ENCODE measurements at regions not wholly inside any gene's neighbourhood (a gene's known extent, or its start where the extent isn't known, plus 50 kb on each side); places are given as distances from the start of the nearest gene placed in this dataset.
A peak's percentile ranks its signal among the peaks of the same experiment; 100 is the strongest.

GRCh38 chr7:123292227-123292626 is 92.5 kb upstream of the SLC13A1 start:
- no peak for DNase-seq
- H3K27ac Mint-ChIP-seq = no peak overlapping the region
- H3K4me3 ChIP-seq (ENCODE audit: low read length) = no peak overlapping the region
- no peaks in the 10 kb centered on the region for H3K36me3 Mint-ChIP-seq (ENCODE audit: low read depth)
- no peaks in the 10 kb centered on the region for H3K4me1 Mint-ChIP-seq
- no peaks in the 10 kb centered on the region for H3K9me3 ChIP-seq (ENCODE audit: control insufficient read depth, low read length)
- no peak overlapping the region for H3K27ac ChIP-seq (ENCODE audit: low read depth, low read length)
- H3K27me3 ChIP-seq (ENCODE audit: control insufficient read depth, insufficient read depth, low read length, poor library complexity, severe bottlenecking) = no peaks in the 10 kb centered on the region
- H3K27me3 Mint-ChIP-seq (ENCODE audit: insufficient read depth) = no peaks in the 10 kb centered on the region
- no peaks in the 10 kb centered on the region for H3K4me1 ChIP-seq (ENCODE audit: control insufficient read depth, insufficient read depth, low read length)
- WGBS, 2 experiments (ENCODE audit: insufficient coverage in 1 of 2, insufficient read length in 1 of 2) = 95% methylated on average over 1 of the region's 1 CpG; no CpG with 5 or more reads in 1 of the 2 experiments
- H3K36me3 ChIP-seq (ENCODE audit: control insufficient read depth, insufficient read depth, low read length) = no peaks in the 10 kb centered on the region
- no peak for TF ChIP-seq CTCF (conservative IDR thresholded peaks at IDR 0.05)
- no peaks in the 10 kb centered on the region for H3K9me3 Mint-ChIP-seq
- no peak overlapping the region for H3K9ac ChIP-seq (ENCODE audit: extremely low read depth, low read length, poor library complexity, severe bottlenecking)
- H3K4me3 Mint-ChIP-seq = no peak overlapping the region

GRCh38 chr7:123289200-123289599 is 89.4 kb upstream of the SLC13A1 start:
- Mint-ChIP-seq H3K4me1 (peaks cover 5% of the 10 kb centered on the region), H3K9me3 (no peaks in the 10 kb centered on the region), H3K27me3 (ENCODE audit: insufficient read depth) (no peaks in the 10 kb centered on the region), H3K27ac (no peak overlapping the region), H3K4me3 (no peak overlapping the region), H3K36me3 (ENCODE audit: low read depth) (no peaks in the 10 kb centered on the region)
- Histone ChIP-seq H3K9me3 (ENCODE audit: control insufficient read depth, low read length) (no peaks in the 10 kb centered on the region), H3K27ac (ENCODE audit: low read depth, low read length) (no peak overlapping the region), H3K36me3 (ENCODE audit: control insufficient read depth, insufficient read depth, low read length) (no peaks in the 10 kb centered on the region), H3K9ac (ENCODE audit: extremely low read depth, low read length, poor library complexity, severe bottlenecking) (no peak overlapping the region), H3K4me1 (ENCODE audit: control insufficient read depth, insufficient read depth, low read length) (no peaks in the 10 kb centered on the region), H3K27me3 (ENCODE audit: control insufficient read depth, insufficient read depth, low read length, poor library complexity, severe bottlenecking) (no peaks in the 10 kb centered on the region), H3K4me3 (ENCODE audit: low read length) (no peak overlapping the region)
- TF ChIP-seq CTCF (conservative IDR thresholded peaks at IDR 0.05) = no peak
- no peak for DNase-seq

GRCh38 chr7:123285076-123285700 is 85.4 kb upstream of the SLC13A1 start:
- no peak overlapping the region for H3K9ac ChIP-seq (ENCODE audit: extremely low read depth, low read length, poor library complexity, severe bottlenecking)
- Mint-ChIP-seq H3K27me3 (ENCODE audit: insufficient read depth) (no peaks in the 10 kb centered on the region), H3K36me3 (ENCODE audit: low read depth) (no peaks in the 10 kb centered on the region), H3K4me1 (peaks cover 5% of the 10 kb centered on the region), H3K27ac (peak overlapping the region; percentile 67), H3K4me3 (no peak overlapping the region), H3K9me3 (no peaks in the 10 kb centered on the region)
- no peak overlapping the region for H3K4me3 ChIP-seq (ENCODE audit: low read length)
- H3K9me3 ChIP-seq (ENCODE audit: control insufficient read depth, low read length) = no peaks in the 10 kb centered on the region
- no peaks in the 10 kb centered on the region for H3K36me3 ChIP-seq (ENCODE audit: control insufficient read depth, insufficient read depth, low read length)
- H3K27me3 ChIP-seq (ENCODE audit: control insufficient read depth, insufficient read depth, low read length, poor library complexity, severe bottlenecking) = no peaks in the 10 kb centered on the region
- TF ChIP-seq CTCF (conservative IDR thresholded peaks at IDR 0.05) = peak; percentile 55
- no peak overlapping the region for H3K27ac ChIP-seq (ENCODE audit: low read depth, low read length)
- H3K4me1 ChIP-seq (ENCODE audit: control insufficient read depth, insufficient read depth, low read length) = no peaks in the 10 kb centered on the region
- WGBS, 2 experiments (ENCODE audit: insufficient coverage in 1 of 2, insufficient read length in 1 of 2) = 65 to 66% methylated on average over 4 to 7 of the region's 7 CpGs
- DNase-seq = peak; percentile 87

Measured in endodermal cell (in vitro differentiated cells).